HepG2 (cell line): ENCODE measurements at regions not wholly inside any gene's neighbourhood (a gene's known extent, or its start where the extent isn't known, plus 50 kb on each side); places are given as distances from the start of the nearest gene placed in this dataset.

Experiments used
- CBFB ChIP-seq: sonication (generic); formaldehyde crosslinking; IDR thresholded peaks from 2 replicates; pipeline ENCODE4 v1.4.0; 2020; ENCODE audit warnings: missing genetic modification reagents
- HMG20A ChIP-seq: IDR thresholded peaks from 2 replicates; pipeline ENCODE4 v1.6.1; 2016; ENCODE audit warnings: borderline replicate concordance
- HMG20B ChIP-seq: conservative IDR thresholded peaks from 2 replicates; pipeline ENCODE4 v1.6.1; 2016; ENCODE audit warnings: missing genetic modification reagents, missing compliant biosample characterization
- HNF4A ChIP-seq: sonication (generic); formaldehyde crosslinking; IDR thresholded peaks from 2 replicates; pipeline ENCODE4 v1.4.0; 2020; ENCODE audit warnings: missing genetic modification reagents
- KLF11 ChIP-seq: IDR thresholded peaks from 2 replicates; pipeline ENCODE4 v1.6.1; 2016; ENCODE audit warnings: missing compliant biosample characterization
- KLF13 ChIP-seq: sonication (generic); formaldehyde crosslinking; IDR thresholded peaks from 2 replicates; pipeline ENCODE4 v1.4.0; 2020; ENCODE audit warnings: mild to moderate bottlenecking, missing genetic modification reagents
- NFKB2 ChIP-seq: sonication (generic); formaldehyde crosslinking; IDR thresholded peaks from 2 replicates; pipeline ENCODE4 v1.4.0; 2020; ENCODE audit warnings: missing genetic modification reagents, borderline replicate concordance
- NR2F6 ChIP-seq, 2 experiments: IDR thresholded peaks; 2 replicates each; pipeline ENCODE4 v1.6.1; 2016; ENCODE audit warnings: antibody characterized with exemption in 1 of 2, mild to moderate bottlenecking in 1 of 2
- ONECUT2 ChIP-seq: sonication (generic); formaldehyde crosslinking; IDR thresholded peaks from 2 replicates; pipeline ENCODE4 v1.4.0; 2020; ENCODE audit warnings: missing genetic modification reagents
- RXRB ChIP-seq: IDR thresholded peaks from 2 replicates; pipeline ENCODE4 v1.6.1; 2016; ENCODE audit warnings: borderline replicate concordance, missing genetic modification reagents, missing compliant biosample characterization
- SMAD9 ChIP-seq: sonication (generic); formaldehyde crosslinking; IDR thresholded peaks from 2 replicates; pipeline ENCODE4 v1.5.1; 2020; ENCODE audit warnings: mild to moderate bottlenecking, missing genetic modification reagents
- SRF ChIP-seq: IDR thresholded peaks from 2 replicates; pipeline ENCODE4 v1.6.1; 2011; ENCODE audit warnings: mild to moderate bottlenecking, low read depth, low read length, moderate library complexity
- TBX3 ChIP-seq: fragments of 450-650 bp; IDR thresholded peaks from 2 replicates; pipeline ENCODE4 v1.6.1; 2017; ENCODE audit warnings: antibody characterized with exemption, mild to moderate bottlenecking, inconsistent platforms, borderline replicate concordance
- ZFP36L1 ChIP-seq: sonication (generic); formaldehyde crosslinking; IDR thresholded peaks from 2 replicates; pipeline ENCODE4 v1.8.0; 2022; ENCODE audit warnings: mild to moderate bottlenecking, missing genetic modification reagents, moderate library complexity
- ZFYVE20 ChIP-seq: sonication (generic); formaldehyde crosslinking; IDR thresholded peaks from 2 replicates; pipeline ENCODE4 v1.8.0; 2023; ENCODE audit warnings: low read depth, mild to moderate bottlenecking, moderate library complexity, missing genetic modification reagents, borderline replicate concordance
- ZMYM4 ChIP-seq: sonication (generic); formaldehyde crosslinking; IDR thresholded peaks from 2 replicates; pipeline ENCODE4 v1.8.1; 2023; ENCODE audit warnings: mild to moderate bottlenecking, missing genetic modification reagents
- ZNF251 ChIP-seq: sonication (generic); formaldehyde crosslinking; IDR thresholded peaks from 2 replicates; pipeline ENCODE4 v1.9.0; 2021; ENCODE audit warnings: mild to moderate bottlenecking, missing genetic modification reagents
- ZNF30 ChIP-seq: sonication (generic); formaldehyde crosslinking; IDR thresholded peaks from 2 replicates; pipeline ENCODE4 v1.5.0; 2020; ENCODE audit warnings: mild to moderate bottlenecking, missing genetic modification reagents
- ZNF562 ChIP-seq: sonication (generic); formaldehyde crosslinking; IDR thresholded peaks from 2 replicates; pipeline ENCODE4 v1.8.0; 2022; ENCODE audit warnings: missing genetic modification reagents, borderline replicate concordance
- ZNF615 ChIP-seq: sonication (generic); formaldehyde crosslinking; IDR thresholded peaks from 2 replicates; pipeline ENCODE4 v1.5.0; 2020; ENCODE audit warnings: mild to moderate bottlenecking, missing genetic modification reagents, borderline replicate concordance
- ZNF777 ChIP-seq: sonication (generic); formaldehyde crosslinking; IDR thresholded peaks from 2 replicates; pipeline ENCODE4 v1.4.0; 2020; ENCODE audit warnings: missing genetic modification reagents
- ZNF780A ChIP-seq: sonication (generic); formaldehyde crosslinking; IDR thresholded peaks from 2 replicates; pipeline ENCODE4 v1.8.0; 2022; ENCODE audit warnings: mild to moderate bottlenecking, missing genetic modification reagents, moderate library complexity
- TF ChIP-seq, protein P1 (sequence below): IDR thresholded peaks from 2 replicates; pipeline ENCODE4 v1.6.1; 2016; ENCODE audit warnings: mild to moderate bottlenecking
- TF ChIP-seq, protein P2 (sequence below): sonication (generic); formaldehyde crosslinking; conservative IDR thresholded peaks from 2 replicates; pipeline ENCODE4 v1.4.0; 2020; ENCODE audit warnings: missing genetic modification reagents
- TF ChIP-seq, protein P3 (sequence below): sonication (generic); formaldehyde crosslinking; IDR thresholded peaks from 2 replicates; pipeline ENCODE4 v1.5.1; 2020; ENCODE audit warnings: mild to moderate bottlenecking, moderate library complexity, missing genetic modification reagents
- TF ChIP-seq, protein P4 (sequence below): sonication (generic); formaldehyde crosslinking; conservative IDR thresholded peaks from 2 replicates; pipeline ENCODE4 v1.4.0; 2020; ENCODE audit warnings: missing genetic modification reagents

DNA sequence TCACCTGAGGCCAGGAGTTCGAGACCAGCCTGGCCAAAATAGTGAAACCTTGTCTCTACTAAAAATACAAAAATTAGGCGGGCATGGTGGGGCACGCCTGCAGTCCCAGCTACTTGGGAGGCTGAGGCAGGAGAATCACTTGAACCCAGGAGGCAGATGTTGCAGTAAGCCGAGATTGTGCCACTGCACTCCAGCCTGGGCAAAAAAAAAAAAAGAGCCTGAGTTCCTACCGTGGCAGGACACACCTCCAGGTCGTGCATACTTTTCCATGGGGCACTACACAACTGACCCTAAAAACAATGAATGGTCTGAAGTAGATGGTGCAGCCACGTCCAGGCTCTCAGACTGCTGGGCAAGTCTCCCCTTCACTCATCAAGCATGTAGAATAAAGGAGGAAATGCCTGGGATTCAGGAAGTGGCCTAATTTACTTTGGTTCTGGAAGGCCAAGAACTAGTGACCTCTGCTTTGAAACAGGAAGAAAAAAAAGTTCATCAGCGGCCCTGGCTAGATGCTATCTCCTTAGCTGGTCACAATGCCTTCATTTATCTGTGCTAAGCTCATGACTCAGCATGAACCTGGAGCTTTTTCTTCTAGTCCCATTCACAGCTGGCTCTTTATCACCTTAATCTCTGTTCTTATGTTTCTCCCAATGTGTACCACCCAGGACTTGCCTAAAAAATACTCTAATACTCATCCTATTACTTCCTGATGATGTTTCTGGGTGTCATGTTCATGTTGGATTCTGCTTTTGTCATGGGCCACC is 55.8 kb upstream of the OR6J1 start (continued):
- TF ChIP-seq ZNF777 (CRISPR knock-in tag) (peak; percentile 61; the same call in 1 of the 2 replicates), ZNF562 (CRISPR knock-in tag) (no peak), ZNF615 (peak; percentile 66; the same call in 1 of the 2 replicates), ZMYM4 (CRISPR knock-in tag) (peak; percentile 79), ZNF780A (CRISPR knock-in tag) (no peak), HMG20A (CRISPR knock-in tag) (peak; percentile 93; the same call in 1 of the 2 replicates), KLF11 (CRISPR knock-in tag) (no peak), ZFP36L1 (CRISPR knock-in tag) (peak; percentile 46; the same call in 1 of the 2 replicates), ONECUT2 (CRISPR knock-in tag) (no peak), ZFYVE20 (no peak), RXRB (CRISPR knock-in tag) (peak; percentile 97), SRF (peak; percentile 27; the same call in 1 of the 2 replicates), TBX3 (no peak), HMG20B (CRISPR knock-in tag) (peak; percentile 91), NFKB2 (CRISPR knock-in tag) (peak; percentile 69; the same call in 1 of the 2 replicates), SMAD9 (CRISPR knock-in tag) (no peak), CBFB (CRISPR knock-in tag) (peak; percentile 68; the same call in 1 of the 2 replicates), KLF13 (CRISPR knock-in tag) (no peak), ZNF30 (CRISPR knock-in tag) (no peak), NR2F6 (IDR thresholded peaks at IDR 0.05) (peak; percentile 100), NR2F6 (CRISPR knock-in tag; IDR thresholded peaks at IDR 0.05) (peak; percentile 100), HNF4A (peak; percentile 51; the same call in 1 of the 2 replicates), ZNF251 (CRISPR knock-in tag) (no peak)
- TF ChIP-seq, protein P1, sequence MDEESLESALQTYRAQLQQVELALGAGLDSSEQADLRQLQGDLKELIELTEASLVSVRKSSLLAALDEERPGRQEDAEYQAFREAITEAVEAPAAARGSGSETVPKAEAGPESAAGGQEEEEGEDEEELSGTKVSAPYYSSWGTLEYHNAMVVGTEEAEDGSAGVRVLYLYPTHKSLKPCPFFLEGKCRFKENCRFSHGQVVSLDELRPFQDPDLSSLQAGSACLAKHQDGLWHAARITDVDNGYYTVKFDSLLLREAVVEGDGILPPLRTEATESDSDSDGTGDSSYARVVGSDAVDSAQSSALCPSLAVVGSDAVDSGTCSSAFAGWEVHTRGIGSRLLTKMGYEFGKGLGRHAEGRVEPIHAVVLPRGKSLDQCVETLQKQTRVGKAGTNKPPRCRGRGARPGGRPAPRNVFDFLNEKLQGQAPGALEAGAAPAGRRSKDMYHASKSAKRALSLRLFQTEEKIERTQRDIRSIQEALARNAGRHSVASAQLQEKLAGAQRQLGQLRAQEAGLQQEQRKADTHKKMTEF (CRISPR knock-in tag), result peak; percentile 97
- TF ChIP-seq, protein P2, sequence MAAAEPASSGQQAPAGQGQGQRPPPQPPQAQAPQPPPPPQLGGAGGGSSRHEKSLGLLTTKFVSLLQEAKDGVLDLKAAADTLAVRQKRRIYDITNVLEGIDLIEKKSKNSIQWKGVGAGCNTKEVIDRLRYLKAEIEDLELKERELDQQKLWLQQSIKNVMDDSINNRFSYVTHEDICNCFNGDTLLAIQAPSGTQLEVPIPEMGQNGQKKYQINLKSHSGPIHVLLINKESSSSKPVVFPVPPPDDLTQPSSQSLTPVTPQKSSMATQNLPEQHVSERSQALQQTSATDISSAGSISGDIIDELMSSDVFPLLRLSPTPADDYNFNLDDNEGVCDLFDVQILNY (CRISPR knock-in tag), result no peak
- TF ChIP-seq, protein P3, sequence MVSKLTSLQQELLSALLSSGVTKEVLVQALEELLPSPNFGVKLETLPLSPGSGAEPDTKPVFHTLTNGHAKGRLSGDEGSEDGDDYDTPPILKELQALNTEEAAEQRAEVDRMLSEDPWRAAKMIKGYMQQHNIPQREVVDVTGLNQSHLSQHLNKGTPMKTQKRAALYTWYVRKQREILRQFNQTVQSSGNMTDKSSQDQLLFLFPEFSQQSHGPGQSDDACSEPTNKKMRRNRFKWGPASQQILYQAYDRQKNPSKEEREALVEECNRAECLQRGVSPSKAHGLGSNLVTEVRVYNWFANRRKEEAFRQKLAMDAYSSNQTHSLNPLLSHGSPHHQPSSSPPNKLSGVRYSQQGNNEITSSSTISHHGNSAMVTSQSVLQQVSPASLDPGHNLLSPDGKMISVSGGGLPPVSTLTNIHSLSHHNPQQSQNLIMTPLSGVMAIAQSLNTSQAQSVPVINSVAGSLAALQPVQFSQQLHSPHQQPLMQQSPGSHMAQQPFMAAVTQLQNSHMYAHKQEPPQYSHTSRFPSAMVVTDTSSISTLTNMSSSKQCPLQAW (CRISPR knock-in tag), result peak; percentile 81; the same call in 1 of the 2 replicates
- TF ChIP-seq, protein P4, sequence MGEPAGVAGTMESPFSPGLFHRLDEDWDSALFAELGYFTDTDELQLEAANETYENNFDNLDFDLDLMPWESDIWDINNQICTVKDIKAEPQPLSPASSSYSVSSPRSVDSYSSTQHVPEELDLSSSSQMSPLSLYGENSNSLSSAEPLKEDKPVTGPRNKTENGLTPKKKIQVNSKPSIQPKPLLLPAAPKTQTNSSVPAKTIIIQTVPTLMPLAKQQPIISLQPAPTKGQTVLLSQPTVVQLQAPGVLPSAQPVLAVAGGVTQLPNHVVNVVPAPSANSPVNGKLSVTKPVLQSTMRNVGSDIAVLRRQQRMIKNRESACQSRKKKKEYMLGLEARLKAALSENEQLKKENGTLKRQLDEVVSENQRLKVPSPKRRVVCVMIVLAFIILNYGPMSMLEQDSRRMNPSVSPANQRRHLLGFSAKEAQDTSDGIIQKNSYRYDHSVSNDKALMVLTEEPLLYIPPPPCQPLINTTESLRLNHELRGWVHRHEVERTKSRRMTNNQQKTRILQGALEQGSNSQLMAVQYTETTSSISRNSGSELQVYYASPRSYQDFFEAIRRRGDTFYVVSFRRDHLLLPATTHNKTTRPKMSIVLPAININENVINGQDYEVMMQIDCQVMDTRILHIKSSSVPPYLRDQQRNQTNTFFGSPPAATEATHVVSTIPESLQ (CRISPR knock-in tag), result no peak
